LNCAP (cell line): ENCODE measurements at regions not wholly inside any gene's neighbourhood (a gene's known extent, or its start where the extent isn't known, plus 50 kb on each side); places are given as distances from the start of the nearest gene placed in this dataset.

ENCODE experiments used
- TF ChIP-seq, protein P1 (sequence below): fragments of 450-650 bp; IDR thresholded peaks from 2 replicates; pipeline ENCODE4 v1.5.1; 2017; ENCODE audit warnings: mild to moderate bottlenecking

DNA sequence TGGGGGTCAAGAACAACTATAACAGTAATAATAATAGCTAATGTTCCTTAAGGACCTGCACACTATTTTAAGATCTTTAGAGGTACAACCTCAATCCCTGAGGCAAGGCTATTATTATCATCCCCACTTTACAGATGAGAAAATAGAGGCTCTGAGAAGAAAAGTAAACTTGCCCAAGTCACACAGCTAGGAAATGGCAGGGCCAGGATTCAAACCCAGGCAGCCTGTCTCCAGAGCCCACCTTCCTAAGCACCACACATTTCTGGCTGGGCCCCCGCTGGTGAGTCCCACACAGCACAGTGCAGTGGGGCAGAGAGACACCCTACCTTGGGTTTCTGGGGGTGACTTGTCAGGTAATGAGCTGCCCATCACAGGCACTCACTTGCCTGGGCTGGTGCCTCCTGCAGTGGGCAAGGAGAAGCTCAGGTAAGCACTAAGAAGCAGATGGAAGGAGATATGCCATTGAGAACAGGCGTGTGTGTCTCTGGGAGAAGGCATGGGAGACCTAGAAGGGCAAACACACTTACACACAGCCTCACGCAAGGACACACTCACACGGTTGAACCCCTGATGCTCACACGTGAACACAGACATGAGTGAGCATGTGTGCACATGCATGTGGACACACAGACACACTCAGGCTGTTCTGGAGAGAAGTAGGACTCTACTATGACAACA is 104.4 kb upstream of the ZMIZ1 start:
- TF ChIP-seq, protein P1, sequence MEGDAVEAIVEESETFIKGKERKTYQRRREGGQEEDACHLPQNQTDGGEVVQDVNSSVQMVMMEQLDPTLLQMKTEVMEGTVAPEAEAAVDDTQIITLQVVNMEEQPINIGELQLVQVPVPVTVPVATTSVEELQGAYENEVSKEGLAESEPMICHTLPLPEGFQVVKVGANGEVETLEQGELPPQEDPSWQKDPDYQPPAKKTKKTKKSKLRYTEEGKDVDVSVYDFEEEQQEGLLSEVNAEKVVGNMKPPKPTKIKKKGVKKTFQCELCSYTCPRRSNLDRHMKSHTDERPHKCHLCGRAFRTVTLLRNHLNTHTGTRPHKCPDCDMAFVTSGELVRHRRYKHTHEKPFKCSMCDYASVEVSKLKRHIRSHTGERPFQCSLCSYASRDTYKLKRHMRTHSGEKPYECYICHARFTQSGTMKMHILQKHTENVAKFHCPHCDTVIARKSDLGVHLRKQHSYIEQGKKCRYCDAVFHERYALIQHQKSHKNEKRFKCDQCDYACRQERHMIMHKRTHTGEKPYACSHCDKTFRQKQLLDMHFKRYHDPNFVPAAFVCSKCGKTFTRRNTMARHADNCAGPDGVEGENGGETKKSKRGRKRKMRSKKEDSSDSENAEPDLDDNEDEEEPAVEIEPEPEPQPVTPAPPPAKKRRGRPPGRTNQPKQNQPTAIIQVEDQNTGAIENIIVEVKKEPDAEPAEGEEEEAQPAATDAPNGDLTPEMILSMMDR = no peak

DNA sequence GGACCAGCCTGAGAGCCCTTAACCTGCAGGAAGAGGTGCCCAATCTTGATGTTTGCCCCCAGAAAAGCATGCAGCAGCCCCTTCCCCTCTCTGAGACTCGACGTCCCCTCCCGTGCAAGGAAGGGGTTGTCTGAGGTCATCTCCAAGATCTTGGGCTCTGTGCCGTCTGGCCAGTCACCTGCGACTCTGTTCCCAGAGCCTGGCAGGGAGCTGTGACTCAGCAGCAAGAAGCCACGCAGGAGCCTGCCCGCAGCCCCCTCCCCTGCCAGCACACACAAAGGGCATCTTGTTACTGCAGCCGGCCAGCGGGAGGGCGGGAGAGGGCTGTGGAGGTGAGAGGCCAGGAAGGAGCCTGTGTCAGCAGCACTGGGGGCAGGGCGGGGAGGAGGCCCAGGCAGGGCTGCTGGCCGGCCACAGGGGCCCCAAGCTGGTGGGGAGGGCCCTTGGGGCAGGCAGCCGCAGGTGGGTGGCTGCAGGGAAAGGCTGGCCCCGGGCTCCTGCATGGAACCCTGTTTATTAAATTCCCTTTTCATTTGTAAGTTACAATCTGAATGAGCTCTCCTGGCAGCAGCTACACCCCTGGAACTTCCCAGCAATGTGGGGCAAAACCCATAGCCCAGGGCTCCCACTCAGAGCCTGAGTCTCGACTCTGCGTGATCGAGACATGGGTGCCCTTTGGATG is 103.7 kb upstream of the ZMIZ1 start:
- TF ChIP-seq, protein P1 = no peak

DNA sequence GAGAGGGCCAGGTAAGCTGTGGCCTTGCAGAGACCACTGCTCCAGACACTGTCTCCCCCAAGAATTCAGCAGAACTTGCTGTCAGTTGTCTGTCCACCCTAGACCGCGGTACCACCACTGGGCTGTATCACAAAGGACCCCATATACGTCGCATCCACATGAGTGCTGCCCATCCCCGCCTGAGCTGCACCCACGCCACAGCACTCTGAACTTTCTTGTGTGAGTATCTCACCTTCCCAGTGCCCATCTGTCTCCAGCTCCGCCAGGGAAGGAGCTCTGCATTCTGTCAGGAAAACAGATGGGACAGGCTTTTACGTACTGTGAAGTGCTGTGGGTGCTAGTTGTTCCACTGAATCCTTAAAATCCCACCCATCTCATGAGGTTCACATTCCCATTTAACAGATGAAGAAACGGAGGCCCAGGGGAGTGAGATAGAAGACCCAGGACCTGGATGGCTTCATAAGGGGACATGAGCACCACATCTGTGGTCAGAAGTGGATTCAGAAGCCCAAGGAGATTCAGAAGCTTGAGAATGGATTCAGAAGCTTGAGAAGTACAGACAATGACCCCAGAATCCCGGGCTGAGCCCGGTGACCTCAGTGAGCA is 102.5 kb upstream of the ZMIZ1 start:
- TF ChIP-seq, protein P1 = no peak

DNA sequence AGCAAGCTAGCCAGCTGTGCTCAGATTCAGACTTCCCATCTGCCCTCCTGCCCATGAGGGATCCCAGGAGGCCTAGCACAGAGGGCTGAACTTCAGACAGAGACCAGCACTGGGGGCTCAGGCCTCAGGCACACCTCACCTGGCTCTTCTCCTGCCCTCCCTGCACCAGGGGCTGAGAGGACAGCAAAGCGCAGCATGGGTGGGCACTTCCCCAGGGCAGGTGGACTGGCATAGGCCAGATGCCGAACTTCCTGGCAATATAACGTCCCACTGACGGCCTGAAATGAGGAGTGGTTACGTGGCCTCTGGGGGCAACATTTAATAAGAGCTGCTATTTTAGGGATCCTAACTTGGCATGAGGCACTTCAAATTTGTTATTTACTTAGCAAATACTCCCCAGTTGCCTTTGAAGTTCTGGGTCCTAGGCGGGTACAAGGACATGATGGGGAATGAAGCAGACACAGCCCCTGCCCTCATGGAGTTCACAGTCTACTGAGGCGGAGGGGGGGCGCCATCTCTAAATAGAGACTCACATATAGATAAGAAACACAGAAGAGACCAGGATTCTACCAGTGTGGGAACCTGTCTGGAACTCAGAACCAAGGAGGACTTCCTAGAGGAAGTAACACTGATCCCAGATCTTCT is 101.8 kb upstream of the ZMIZ1 start:
- TF ChIP-seq, protein P1 = no peak

DNA sequence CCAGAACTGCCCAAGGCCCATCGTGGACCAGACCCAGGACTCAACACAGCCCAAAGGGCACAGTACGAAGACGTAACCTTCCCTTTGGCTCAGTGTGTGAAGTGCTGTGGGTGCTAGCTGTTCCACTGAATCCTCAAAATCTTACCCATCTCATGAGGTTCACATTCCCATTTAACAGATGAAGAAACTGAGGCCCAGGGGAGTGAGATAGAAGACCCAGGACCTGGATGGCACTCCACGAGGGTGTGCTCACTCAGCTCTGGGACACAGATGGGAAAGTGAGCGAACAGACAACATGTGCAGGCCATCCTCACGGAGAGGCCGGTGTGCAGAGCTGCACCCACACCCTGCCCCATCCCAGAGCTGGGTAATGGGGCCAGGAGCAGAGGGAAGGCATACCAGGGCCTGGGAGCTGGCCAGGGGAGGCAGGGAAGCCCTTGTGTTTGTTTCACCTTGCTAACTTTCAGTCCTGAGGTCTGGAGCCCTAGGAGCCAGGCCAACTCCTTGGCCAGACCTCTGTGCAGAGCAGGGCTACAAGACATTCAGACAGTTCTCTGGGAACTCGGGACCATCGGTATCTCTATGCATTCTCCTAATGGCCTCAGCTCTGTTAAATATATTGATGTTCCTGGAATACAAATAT is 100.3 kb upstream of the ZMIZ1 start:
- TF ChIP-seq, protein P1 = no peak

DNA sequence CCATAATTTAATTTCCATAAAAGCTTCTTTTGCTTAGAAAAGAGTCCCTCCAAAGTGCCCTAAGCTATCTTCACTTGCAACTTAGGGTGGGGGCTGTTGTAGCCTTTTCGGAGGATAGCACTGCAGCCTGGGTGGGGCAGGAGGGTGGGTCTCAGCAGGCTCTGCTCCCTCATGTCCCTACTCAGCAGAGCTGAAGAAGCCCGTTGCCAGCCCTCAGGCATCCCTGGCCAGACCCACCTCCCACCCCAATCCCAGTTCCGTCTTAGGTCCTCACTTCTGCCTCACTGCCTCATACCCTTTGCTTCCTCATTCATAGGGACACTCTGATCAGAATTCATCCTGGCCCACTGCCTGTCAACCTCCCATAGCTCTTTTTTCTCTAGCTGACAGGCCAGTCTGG is 99.8 kb upstream of the ZMIZ1 start:
- TF ChIP-seq, protein P1 = no peak

DNA sequence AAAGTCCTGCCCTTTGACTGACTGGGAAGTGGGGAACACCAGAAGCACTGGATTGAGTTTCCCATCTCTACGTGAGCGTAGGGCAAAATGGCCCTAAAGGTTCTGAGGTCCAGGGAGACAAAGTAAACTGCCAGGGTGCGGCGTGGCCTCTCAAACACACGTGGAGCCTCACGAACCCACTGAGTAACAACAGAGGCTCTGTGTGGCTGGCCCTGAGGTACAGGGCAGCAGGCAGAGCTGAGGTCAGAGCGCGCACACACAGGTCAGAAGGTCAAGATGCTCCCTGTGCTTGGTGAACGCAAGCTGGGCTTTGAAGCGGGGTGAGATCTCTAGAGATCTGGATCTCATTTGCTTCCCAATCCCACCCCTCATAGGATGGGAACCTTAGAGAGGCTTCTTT is 99.0 kb upstream of the ZMIZ1 start:
- TF ChIP-seq, protein P1 = no peak
